Peyer's patch (tissue), 4 donors: ENCODE measurements at regions not wholly inside any gene's neighbourhood (a gene's known extent, or its start where the extent isn't known, plus 50 kb on each side); places are given as distances from the start of the nearest gene placed in this dataset.
A peak's percentile ranks its signal among the peaks of the same experiment; 100 is the strongest.

Source experiments
- DNase-seq, 3 donors: peaks; one replicate each; pipeline ENCODE4 v3.0.0-alpha.2; 2017 to 2019
- H3K27ac ChIP-seq, 4 donors: fragments of 200-600 bp; sonication (generic); one replicate each; pipeline ENCODE4 v1.5.1; 2016 to 2019
- H3K27me3 ChIP-seq, 2 donors: fragments of 200-600 bp; sonication (generic); one replicate each; pipeline ENCODE4 v1.5.1; 2019
- H3K36me3 ChIP-seq, 3 donors: fragments of 200-600 bp; sonication (generic); one replicate each; pipeline ENCODE4 v1.5.1; 2016 to 2019
- H3K4me1 ChIP-seq, 4 donors: fragments of 200-600 bp; sonication (generic); one replicate each; pipeline ENCODE4 v1.5.1; 2016 to 2019
- H3K4me3 ChIP-seq, 4 donors: fragments of 200-600 bp; sonication (generic); 1 replicate in 3 of 4; 2 replicates in 1 of 4; pipeline ENCODE4 v1.5.1; 2016 to 2019; ENCODE audit warnings: mild to moderate bottlenecking in 1 of 4
- H3K9me3 ChIP-seq, 4 donors: fragments of 200-600 bp; sonication (generic); one replicate each; pipeline ENCODE4 v1.5.1; 2016 to 2019; ENCODE audit warnings: mild to moderate bottlenecking in 1 of 4
- POLR2A ChIP-seq, 2 donors: fragments of 450-650 bp; IDR thresholded peaks; one replicate each; pipeline ENCODE4 v1.5.1; 2017; ENCODE audit warnings: antibody characterized with exemption in 2 of 2, mild to moderate bottlenecking in 2 of 2, moderate library complexity in 2 of 2
- TF ChIP-seq, protein P1 (sequence below), 6 experiments: fragments of 450-650 bp in 4 of 6; fragments of 200-600 bp in 2 of 6; sonication (generic) in 1 of 6; IDR thresholded peaks; one replicate each; pipeline ENCODE4 v1.5.1; 2017 to 2019; ENCODE audit warnings: antibody characterized with exemption in 6 of 6, mild to moderate bottlenecking in 3 of 6, moderate library complexity in 1 of 6

- no peak for DNase-seq
- TF ChIP-seq, protein P1, sequence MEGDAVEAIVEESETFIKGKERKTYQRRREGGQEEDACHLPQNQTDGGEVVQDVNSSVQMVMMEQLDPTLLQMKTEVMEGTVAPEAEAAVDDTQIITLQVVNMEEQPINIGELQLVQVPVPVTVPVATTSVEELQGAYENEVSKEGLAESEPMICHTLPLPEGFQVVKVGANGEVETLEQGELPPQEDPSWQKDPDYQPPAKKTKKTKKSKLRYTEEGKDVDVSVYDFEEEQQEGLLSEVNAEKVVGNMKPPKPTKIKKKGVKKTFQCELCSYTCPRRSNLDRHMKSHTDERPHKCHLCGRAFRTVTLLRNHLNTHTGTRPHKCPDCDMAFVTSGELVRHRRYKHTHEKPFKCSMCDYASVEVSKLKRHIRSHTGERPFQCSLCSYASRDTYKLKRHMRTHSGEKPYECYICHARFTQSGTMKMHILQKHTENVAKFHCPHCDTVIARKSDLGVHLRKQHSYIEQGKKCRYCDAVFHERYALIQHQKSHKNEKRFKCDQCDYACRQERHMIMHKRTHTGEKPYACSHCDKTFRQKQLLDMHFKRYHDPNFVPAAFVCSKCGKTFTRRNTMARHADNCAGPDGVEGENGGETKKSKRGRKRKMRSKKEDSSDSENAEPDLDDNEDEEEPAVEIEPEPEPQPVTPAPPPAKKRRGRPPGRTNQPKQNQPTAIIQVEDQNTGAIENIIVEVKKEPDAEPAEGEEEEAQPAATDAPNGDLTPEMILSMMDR (IDR thresholded peaks at IDR 0.05) = no peak
- TF ChIP-seq POLR2A (IDR thresholded peaks at IDR 0.05) = no peak
- no peaks in the 10 kb centered on the region for H3K27me3 ChIP-seq
- H3K4me3 ChIP-seq = no peak overlapping the region
- H3K4me1 ChIP-seq = no peaks in the 10 kb centered on the region
- H3K9me3 ChIP-seq = no peaks in the 10 kb centered on the region
- H3K36me3 ChIP-seq = no peaks in the 10 kb centered on the region
- no peak overlapping the region for H3K27ac ChIP-seq
Observed at GRCh38 chr12:4852308-4852707, 57.4 kb upstream of the KCNA1 start.

GRCh38 chr12:4852911-4853310, 56.8 kb upstream of the KCNA1 start:
- TF ChIP-seq, protein P1 (IDR thresholded peaks at IDR 0.05) = no peak
- TF ChIP-seq POLR2A (IDR thresholded peaks at IDR 0.05) = no peak
- Histone ChIP-seq H3K9me3 (no peaks in the 10 kb centered on the region), H3K4me1 (peaks cover 0 to 4% (median under 1%) of the 10 kb centered on the region in 4 donors), H3K36me3 (no peaks in the 10 kb centered on the region), H3K4me3 (no peak overlapping the region), H3K27ac (no peak overlapping the region), H3K27me3 (no peaks in the 10 kb centered on the region)
- no peak for DNase-seq

- Histone ChIP-seq H3K36me3 (no peaks in the 10 kb centered on the region), H3K27ac (no peak overlapping the region), H3K4me1 (peaks cover 0 to 13% (median 3%) of the 10 kb centered on the region in 4 donors), H3K27me3 (peaks cover 0 to 4% of the 10 kb centered on the region in 2 donors), H3K4me3 (no peak overlapping the region), H3K9me3 (no peaks in the 10 kb centered on the region)
- TF ChIP-seq, protein P1 (IDR thresholded peaks at IDR 0.05) = peak; percentile 35 to 83 (median 67)
- no peak for TF ChIP-seq POLR2A (IDR thresholded peaks at IDR 0.05)
- DNase-seq = peak in 2 of 3 donors; percentile 52 to 78
Observed at GRCh38 chr12:4855121-4855924, 54.4 kb upstream of the KCNA1 start.

DNA sequence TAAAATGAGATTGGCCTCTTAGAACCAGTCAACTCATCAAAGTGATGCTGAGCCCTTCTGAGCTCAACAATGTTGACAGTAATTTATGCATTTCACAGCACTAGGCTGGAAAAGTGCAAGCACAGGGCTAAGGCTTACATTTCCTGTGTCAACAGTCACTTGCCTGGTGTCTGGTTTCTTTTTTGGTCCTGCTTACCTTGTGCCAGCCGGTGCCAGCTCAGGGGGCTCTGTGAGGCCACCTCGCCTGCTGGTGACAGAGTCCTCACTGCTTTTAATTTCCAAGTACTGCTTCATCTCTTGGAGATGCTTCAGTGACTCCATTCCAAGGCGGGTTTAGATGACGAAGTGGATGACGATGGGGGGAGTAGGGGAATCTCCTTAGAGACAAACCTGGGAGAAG, 53.1 kb upstream of the KCNA1 start:
- TF ChIP-seq, protein P1 (IDR thresholded peaks at IDR 0.05) = no peak
- TF ChIP-seq POLR2A (IDR thresholded peaks at IDR 0.05) = no peak
- Histone ChIP-seq H3K4me1 (peaks cover 0 to 13% (median 3%) of the 10 kb centered on the region in 4 donors), H3K27ac (no peak overlapping the region), H3K4me3 (no peak overlapping the region), H3K9me3 (no peaks in the 10 kb centered on the region), H3K36me3 (no peaks in the 10 kb centered on the region), H3K27me3 (peaks cover 0 to 4% of the 10 kb centered on the region in 2 donors)
- DNase-seq = no peak

DNA sequence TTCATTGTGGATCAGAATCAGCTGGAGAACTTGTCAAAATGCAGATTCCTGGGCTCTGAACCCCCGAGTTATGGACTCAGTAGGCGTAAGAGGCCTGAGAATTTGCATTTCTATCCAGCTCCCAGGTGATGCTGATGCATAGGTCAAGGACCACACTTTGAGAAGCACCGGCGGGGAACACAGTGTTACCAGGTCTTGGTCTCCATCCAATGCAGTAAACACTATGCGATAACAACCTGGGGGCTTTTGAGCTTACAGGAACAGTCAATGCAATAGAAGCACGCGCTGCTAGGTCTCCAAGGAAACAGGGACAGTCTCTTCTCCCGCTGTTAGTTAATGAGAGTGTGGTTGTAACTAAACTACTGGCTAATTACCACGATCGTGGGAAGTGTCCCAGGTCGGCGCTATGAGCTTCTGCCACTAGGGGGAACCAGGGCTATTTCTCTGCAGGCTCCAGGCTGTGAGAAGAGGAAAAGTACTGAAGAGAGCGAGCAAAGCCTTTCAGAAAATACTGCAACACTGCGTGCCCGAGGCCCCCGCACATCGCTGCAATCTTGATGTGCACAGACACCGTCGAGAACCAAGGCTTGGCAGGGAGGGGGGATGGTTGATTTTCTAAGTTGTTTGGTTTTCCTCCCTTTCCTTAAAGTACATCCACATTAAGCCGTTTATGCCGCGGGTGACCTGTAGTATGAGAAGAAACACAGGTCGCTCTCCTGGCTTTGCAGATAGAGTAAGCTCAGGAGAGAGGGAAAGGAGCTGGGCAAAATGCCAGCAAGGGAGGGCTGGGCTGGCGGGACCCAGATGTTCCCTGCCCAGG, 52.0 kb upstream of the KCNA1 start:
- no peaks in the 10 kb centered on the region for H3K36me3 ChIP-seq
- peak overlapping the region in 3 of 4 donors; percentile 15 to 24 (median 21) for H3K4me3 ChIP-seq
- peak; percentile 65 to 89 (median 79) for DNase-seq
- no peaks in the 10 kb centered on the region for H3K9me3 ChIP-seq
- TF ChIP-seq POLR2A (IDR thresholded peaks at IDR 0.05) = no peak
- TF ChIP-seq, protein P1 (IDR thresholded peaks at IDR 0.05) = peak; percentile 51 to 91 (median 74)
- peaks cover 0 to 4% of the 10 kb centered on the region in 2 donors for H3K27me3 ChIP-seq
- peaks cover 0 to 13% (median 3%) of the 10 kb centered on the region in 4 donors for H3K4me1 ChIP-seq
- H3K27ac ChIP-seq = no peak overlapping the region
